ENCODE measurements at regions not wholly inside any gene's neighbourhood (a gene's known extent, or its start where the extent isn't known, plus 50 kb on each side); places are given as distances from the start of the nearest gene placed in this dataset.

DNA sequence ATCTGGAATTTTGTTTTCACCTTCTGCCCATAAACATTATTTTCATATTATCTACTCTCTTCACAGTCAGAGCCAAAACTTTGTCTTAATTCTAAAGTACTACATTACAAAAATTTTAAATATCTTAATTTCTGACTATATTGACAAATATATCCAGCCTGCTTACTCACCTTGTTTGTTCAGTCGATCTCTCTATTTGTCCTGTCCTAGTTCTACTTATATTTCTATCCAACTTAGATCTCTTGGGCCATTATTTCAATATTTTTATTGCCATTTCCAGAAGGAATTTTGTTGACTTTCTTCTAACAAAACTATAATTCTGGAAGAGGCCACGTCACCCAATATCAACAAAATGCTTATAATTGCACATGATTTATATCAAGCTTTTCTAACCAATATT is 652.8 kb upstream of the CTNND2 start (continued):
- TF ChIP-seq, protein P1, sequence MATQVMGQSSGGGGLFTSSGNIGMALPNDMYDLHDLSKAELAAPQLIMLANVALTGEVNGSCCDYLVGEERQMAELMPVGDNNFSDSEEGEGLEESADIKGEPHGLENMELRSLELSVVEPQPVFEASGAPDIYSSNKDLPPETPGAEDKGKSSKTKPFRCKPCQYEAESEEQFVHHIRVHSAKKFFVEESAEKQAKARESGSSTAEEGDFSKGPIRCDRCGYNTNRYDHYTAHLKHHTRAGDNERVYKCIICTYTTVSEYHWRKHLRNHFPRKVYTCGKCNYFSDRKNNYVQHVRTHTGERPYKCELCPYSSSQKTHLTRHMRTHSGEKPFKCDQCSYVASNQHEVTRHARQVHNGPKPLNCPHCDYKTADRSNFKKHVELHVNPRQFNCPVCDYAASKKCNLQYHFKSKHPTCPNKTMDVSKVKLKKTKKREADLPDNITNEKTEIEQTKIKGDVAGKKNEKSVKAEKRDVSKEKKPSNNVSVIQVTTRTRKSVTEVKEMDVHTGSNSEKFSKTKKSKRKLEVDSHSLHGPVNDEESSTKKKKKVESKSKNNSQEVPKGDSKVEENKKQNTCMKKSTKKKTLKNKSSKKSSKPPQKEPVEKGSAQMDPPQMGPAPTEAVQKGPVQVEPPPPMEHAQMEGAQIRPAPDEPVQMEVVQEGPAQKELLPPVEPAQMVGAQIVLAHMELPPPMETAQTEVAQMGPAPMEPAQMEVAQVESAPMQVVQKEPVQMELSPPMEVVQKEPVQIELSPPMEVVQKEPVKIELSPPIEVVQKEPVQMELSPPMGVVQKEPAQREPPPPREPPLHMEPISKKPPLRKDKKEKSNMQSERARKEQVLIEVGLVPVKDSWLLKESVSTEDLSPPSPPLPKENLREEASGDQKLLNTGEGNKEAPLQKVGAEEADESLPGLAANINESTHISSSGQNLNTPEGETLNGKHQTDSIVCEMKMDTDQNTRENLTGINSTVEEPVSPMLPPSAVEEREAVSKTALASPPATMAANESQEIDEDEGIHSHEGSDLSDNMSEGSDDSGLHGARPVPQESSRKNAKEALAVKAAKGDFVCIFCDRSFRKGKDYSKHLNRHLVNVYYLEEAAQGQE (IDR thresholded peaks at IDR 0.05; ENCODE audit: low read depth) = no peak
- TF ChIP-seq, protein P2, sequence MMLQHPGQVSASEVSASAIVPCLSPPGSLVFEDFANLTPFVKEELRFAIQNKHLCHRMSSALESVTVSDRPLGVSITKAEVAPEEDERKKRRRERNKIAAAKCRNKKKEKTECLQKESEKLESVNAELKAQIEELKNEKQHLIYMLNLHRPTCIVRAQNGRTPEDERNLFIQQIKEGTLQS (IDR thresholded peaks at IDR 0.05) = no peak

DNA sequence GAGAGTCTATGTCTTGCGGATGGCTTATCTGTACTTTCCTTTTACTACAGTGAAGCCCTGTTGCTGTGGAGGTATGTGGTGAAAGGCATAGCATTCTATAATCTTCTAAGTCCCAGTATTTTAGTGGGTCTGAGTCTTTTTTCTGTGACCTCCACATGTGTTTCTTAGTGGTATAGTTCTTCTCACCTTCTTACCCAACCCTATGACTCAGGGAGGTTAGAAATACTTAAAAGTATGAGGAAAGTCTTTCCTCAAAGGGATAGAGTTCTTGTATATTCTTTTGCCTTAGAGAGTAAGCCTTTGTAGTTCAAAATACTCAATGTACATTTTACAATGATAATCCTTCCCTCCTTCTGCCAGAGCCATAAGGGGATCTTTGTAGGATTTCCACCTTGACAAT is 621.9 kb upstream of the CTNND2 start:
- ChIA-PET POLR2A (no interaction called here), CTCF (no interaction called here), RAD21 (ENCODE audit: low non-redundant PET in 1 of 2, low total read pairs in 2 of 2, uncharacterized antibody in 2 of 2, unreplicated experiment in 2 of 2) (no interaction called here)
- Histone ChIP-seq H3K27me3 (ENCODE audit: insufficient read depth, low read length) (no peaks in the 10 kb centered on the region), H3K79me2 (ENCODE audit: insufficient read depth, low read length) (no peaks in the 10 kb centered on the region), H4K20me1 (ENCODE audit: insufficient read depth) (no peaks in the 10 kb centered on the region), H3K4me1 (ENCODE audit: control insufficient read depth in 1 of 2, insufficient read depth in 2 of 2, low read length in 2 of 2) (no peaks in the 10 kb centered on the region), H3K4me3 (replicated peaks in 1 of 2; ENCODE audit: low read depth in 1 of 2, low read length in 2 of 2) (no peak overlapping the region), H3K36me3 (ENCODE audit: control insufficient read depth in 1 of 2, insufficient read depth in 2 of 2, low read length in 2 of 2) (no peaks in the 10 kb centered on the region), H3K9ac (ENCODE audit: low read length) (no peak overlapping the region), H3K9me3 (ENCODE audit: control insufficient read depth in 1 of 2, insufficient read depth in 1 of 2, low read depth in 1 of 2, low read length in 2 of 2) (peaks cover 3 to 15% of the 10 kb centered on the region in 2 experiments; a peak in 2 of 4 replicates), H3K4me2 (ENCODE audit: low read length) (no peak overlapping the region), H2AFZ (ENCODE audit: low read depth, low read length, poor library complexity, severe bottlenecking) (no peak overlapping the region), H3K27ac (ENCODE audit: low read depth, low read length) (no peak overlapping the region), H3K9me2 (ENCODE audit: insufficient read depth) (no peaks in the 10 kb centered on the region)
- no peak for DNase-seq (ENCODE audit: low read depth, low spot score)
- ATAC-seq = no peak
- intact Hi-C loops (cut with micrococcal nuclease) = no loop called here
- no TSS peak for BruUV-seq (replicated peaks)
- no peak for TF ChIP-seq SIN3A (IDR thresholded peaks at IDR 0.05; ENCODE audit: low read depth)
- TF ChIP-seq, protein P3, sequence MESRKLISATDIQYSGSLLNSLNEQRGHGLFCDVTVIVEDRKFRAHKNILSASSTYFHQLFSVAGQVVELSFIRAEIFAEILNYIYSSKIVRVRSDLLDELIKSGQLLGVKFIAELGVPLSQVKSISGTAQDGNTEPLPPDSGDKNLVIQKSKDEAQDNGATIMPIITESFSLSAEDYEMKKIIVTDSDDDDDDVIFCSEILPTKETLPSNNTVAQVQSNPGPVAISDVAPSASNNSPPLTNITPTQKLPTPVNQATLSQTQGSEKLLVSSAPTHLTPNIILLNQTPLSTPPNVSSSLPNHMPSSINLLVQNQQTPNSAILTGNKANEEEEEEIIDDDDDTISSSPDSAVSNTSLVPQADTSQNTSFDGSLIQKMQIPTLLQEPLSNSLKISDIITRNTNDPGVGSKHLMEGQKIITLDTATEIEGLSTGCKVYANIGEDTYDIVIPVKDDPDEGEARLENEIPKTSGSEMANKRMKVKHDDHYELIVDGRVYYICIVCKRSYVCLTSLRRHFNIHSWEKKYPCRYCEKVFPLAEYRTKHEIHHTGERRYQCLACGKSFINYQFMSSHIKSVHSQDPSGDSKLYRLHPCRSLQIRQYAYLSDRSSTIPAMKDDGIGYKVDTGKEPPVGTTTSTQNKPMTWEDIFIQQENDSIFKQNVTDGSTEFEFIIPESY (IDR thresholded peaks at IDR 0.05; ENCODE audit: extremely low read depth, insufficient replicate concordance, low read length) = no peak
- TF ChIP-seq, protein P2 (IDR thresholded peaks at IDR 0.05) = no peak
- TF ChIP-seq ELF1 (IDR thresholded peaks at IDR 0.05; ENCODE audit: borderline replicate concordance, low read depth) = no peak
- TF ChIP-seq YY1 (IDR thresholded peaks at IDR 0.05; ENCODE audit: extremely low read depth, insufficient replicate concordance, low read depth, low read length) = no peak
- no peak for TF ChIP-seq EGR1 (IDR thresholded peaks at IDR 0.05; ENCODE audit: low read depth)
- TF ChIP-seq JUND (IDR thresholded peaks at IDR 0.05) = no peak
- no peak for TF ChIP-seq SRF (IDR thresholded peaks at IDR 0.05; ENCODE audit: low read depth)
- no peak for TF ChIP-seq CBX3 (IDR thresholded peaks at IDR 0.05; ENCODE audit: low read depth)
- TF ChIP-seq POLR2AphosphoS5 (IDR thresholded peaks at IDR 0.05; ENCODE audit: low read depth, low read length) = no peak
- no peak for TF ChIP-seq ZFX (IDR thresholded peaks at IDR 0.05)
- TF ChIP-seq TCF7L2 (IDR thresholded peaks at IDR 0.05; ENCODE audit: borderline replicate concordance, extremely low read depth, insufficient read depth, insufficient read length) = no peak
- no peak for TF ChIP-seq POLR2A (IDR thresholded peaks at IDR 0.05; ENCODE audit: borderline replicate concordance, extremely low read depth, insufficient read depth, insufficient read length)
- no peak for TF ChIP-seq SP1 (IDR thresholded peaks at IDR 0.05; ENCODE audit: low read depth)
- TF ChIP-seq, protein P1 (IDR thresholded peaks at IDR 0.05; ENCODE audit: low read depth) = no peak
- TF ChIP-seq EZH2phosphoT487 (IDR thresholded peaks at IDR 0.05; ENCODE audit: borderline replicate concordance) = no peak

Measured in HCT116 (cell line).